GM06990 (cell line): ENCODE measurements at regions not wholly inside any gene's neighbourhood (a gene's known extent, or its start where the extent isn't known, plus 50 kb on each side); places are given as distances from the start of the nearest gene placed in this dataset.

Experiments
- DNase-seq: peaks from one replicate; pipeline ENCODE4 v3.0.0-alpha.2; 2011; ENCODE audit not compliant: insufficient read length; ENCODE audit errors: extremely low read depth
- H3K27me3 ChIP-seq: replicated peaks from 2 replicates; pipeline ENCODE4 v1.6.0; 2011; ENCODE audit warnings: low read length; ENCODE audit not compliant: control insufficient read depth, insufficient read depth
- H3K36me3 ChIP-seq: 2 replicates; pipeline ENCODE4 v1.5.1; 2011; ENCODE audit warnings: low read length; ENCODE audit not compliant: control insufficient read depth, insufficient read depth
- H3K4me3 ChIP-seq: replicated peaks from 2 replicates; pipeline ENCODE4 v1.5.1; 2011; ENCODE audit warnings: low read depth, mild to moderate bottlenecking, control low read depth, low read length
- TF ChIP-seq, protein P1 (sequence below): IDR thresholded peaks from 2 replicates; pipeline ENCODE4 v1.5.1; 2011; ENCODE audit warnings: low read length, control low read depth, mild to moderate bottlenecking, inconsistent platforms; ENCODE audit not compliant: insufficient read depth, poor library complexity, severe bottlenecking

DNA sequence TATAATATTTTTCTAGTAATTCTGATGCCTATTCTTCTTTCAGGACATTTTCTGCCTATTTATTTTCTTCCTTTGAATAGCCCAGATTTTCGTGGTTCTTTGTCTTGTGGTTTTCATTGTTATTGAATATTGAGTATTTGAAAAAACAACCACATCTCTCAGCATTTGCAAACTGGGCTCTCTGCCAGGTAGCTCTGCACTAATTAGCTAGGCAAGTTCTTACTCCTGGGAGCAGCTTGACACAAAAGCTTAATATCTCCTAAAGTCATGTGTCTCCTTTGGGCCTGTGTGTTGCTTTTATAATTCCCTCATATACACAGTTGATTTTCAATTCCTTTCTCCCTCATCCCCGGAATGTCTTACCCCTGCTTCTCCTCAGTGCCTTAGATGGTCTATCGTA lies 413.5 kb upstream of the GRIA3 start:
- Histone ChIP-seq H3K27me3 (no peaks in the 10 kb centered on the region), H3K36me3 (no peaks in the 10 kb centered on the region), H3K4me3 (no peak overlapping the region)
- TF ChIP-seq, protein P1, sequence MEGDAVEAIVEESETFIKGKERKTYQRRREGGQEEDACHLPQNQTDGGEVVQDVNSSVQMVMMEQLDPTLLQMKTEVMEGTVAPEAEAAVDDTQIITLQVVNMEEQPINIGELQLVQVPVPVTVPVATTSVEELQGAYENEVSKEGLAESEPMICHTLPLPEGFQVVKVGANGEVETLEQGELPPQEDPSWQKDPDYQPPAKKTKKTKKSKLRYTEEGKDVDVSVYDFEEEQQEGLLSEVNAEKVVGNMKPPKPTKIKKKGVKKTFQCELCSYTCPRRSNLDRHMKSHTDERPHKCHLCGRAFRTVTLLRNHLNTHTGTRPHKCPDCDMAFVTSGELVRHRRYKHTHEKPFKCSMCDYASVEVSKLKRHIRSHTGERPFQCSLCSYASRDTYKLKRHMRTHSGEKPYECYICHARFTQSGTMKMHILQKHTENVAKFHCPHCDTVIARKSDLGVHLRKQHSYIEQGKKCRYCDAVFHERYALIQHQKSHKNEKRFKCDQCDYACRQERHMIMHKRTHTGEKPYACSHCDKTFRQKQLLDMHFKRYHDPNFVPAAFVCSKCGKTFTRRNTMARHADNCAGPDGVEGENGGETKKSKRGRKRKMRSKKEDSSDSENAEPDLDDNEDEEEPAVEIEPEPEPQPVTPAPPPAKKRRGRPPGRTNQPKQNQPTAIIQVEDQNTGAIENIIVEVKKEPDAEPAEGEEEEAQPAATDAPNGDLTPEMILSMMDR, result no peak
- no peak for DNase-seq

DNA sequence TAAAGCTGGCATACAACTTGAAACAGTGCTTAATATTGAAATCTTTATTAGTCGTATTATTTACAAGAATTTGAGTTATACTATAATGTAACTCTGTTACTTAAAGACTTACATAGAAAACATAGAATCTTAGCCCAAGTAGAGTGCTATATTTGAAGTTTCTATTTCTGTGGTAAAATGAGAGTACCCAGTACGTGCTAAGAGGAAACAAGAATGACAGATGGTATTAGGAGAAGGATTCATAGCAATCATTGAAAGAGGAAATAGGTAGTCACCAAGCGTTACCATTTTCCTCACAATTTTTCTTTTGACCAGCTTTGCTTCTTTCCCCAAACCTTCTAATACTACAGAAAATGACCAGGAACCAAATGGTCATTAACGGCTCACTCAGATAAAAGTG lies 412.1 kb upstream of the GRIA3 start:
- no peaks in the 10 kb centered on the region for H3K36me3 ChIP-seq
- DNase-seq, result no peak
- no peak overlapping the region for H3K4me3 ChIP-seq
- TF ChIP-seq, protein P1, result no peak
- no peaks in the 10 kb centered on the region for H3K27me3 ChIP-seq

DNA sequence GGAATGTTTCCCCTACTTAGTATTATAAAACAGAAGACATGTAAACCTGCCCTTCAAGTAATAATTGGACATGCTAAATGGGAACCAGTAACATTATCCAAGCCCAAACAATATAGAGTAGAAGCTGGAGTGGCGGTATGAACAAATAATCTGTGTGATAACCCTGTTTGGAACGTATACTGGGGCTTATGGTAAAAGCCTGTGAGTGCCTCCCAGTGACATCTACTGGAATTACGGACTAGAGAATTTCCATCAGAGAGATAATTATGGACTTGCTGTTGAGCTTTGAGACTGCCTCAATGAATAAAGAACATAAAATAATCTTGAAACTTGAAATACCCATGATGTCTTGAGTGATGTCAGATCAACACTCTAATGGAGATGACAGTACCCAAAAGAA lies 406.3 kb upstream of the GRIA3 start:
- no peaks in the 10 kb centered on the region for H3K36me3 ChIP-seq
- no peak overlapping the region for H3K4me3 ChIP-seq
- no peaks in the 10 kb centered on the region for H3K27me3 ChIP-seq
- DNase-seq, result no peak
- TF ChIP-seq, protein P1, result no peak

DNA sequence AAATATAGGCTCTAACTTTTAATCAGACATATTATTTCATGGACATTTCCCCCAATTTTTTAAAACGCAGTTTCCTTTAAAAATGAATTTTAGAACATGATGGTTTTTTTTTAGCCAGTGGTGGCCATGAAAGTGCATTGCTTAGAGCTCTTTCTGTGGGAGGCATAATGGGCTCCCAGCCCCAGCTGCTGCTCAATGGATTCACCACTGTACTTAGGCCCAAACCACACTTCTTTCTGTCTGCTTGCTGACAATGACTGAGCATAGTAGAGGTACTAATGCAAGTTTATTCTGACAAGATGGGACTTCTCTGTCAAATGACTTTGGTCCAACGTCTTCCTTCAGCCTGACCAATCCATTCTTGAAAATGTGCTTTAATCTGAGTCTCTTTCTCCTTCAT lies 400.2 kb upstream of the GRIA3 start:
- no peak overlapping the region for H3K4me3 ChIP-seq
- no peaks in the 10 kb centered on the region for H3K27me3 ChIP-seq
- TF ChIP-seq, protein P1, result no peak
- no peak for DNase-seq
- no peaks in the 10 kb centered on the region for H3K36me3 ChIP-seq

DNA sequence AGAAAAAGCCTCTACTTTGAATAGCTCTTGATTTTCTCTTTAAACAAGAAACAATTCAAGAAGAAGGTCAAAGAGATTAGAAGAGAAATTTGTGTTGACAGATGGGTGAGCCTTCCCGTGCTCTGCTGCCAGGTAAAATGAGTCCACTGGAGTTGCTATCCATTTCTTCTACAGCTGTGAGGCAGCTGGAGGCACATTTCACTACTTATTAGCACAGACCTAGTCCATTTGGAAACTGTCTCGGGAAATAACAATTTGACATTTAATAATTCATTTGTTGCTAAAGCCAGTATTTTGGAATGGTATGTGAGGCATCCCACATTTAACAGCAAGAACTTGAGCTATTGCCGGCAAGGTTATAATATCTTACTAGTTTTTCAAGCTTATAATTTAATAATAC lies 396.8 kb upstream of the GRIA3 start:
- no peaks in the 10 kb centered on the region for H3K27me3 ChIP-seq
- no peak overlapping the region for H3K4me3 ChIP-seq
- DNase-seq, result no peak
- no peaks in the 10 kb centered on the region for H3K36me3 ChIP-seq
- TF ChIP-seq, protein P1, result no peak

DNA sequence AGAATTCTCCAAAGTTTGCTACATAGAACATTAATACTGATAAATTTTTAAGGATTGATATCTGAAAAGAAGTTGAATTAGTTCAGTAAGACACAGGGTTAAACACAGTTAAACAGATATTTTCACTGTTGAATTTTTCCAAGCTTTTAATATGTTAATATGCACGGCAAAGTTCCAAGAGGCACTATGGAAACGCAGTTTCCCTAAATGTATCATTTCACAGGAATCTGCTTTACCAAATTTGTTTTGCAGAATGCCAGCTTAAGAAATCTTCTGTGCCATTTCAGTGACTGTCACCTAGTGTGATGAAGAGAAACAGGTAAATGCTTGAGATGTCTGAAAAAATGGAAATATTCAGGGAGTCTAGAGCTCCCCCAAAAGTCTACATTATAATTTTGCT lies 395.9 kb upstream of the GRIA3 start:
- DNase-seq, result no peak
- TF ChIP-seq, protein P1, result no peak
- H3K36me3 ChIP-seq, result no peaks in the 10 kb centered on the region
- H3K4me3 ChIP-seq, result no peak overlapping the region
- H3K27me3 ChIP-seq, result no peaks in the 10 kb centered on the region
